ENCODE measurements at regions not wholly inside any gene's neighbourhood (a gene's known extent, or its start where the extent isn't known, plus 50 kb on each side); places are given as distances from the start of the nearest gene placed in this dataset.

- TF ChIP-seq EZH2 (IDR thresholded peaks at IDR 0.05) (no peak), CTCF (IDR thresholded peaks at IDR 0.05) (no peak)
Measured at GRCh38 chr20:61161726-61162390, 90.2 kb upstream of the CDH4 start.
